NOMO-1 treated with dmso at 0.1 percent for 144 hours (cell line): ENCODE measurements at regions not wholly inside any gene's neighbourhood (a gene's known extent, or its start where the extent isn't known, plus 50 kb on each side); places are given as distances from the start of the nearest gene placed in this dataset.

Source experiments
- DNase-seq: peaks from one replicate; lab custom pipeline; 2025; ENCODE audit not compliant: unreplicated experiment; lab: John Stamatoyannopoulos, UW

- no peak for DNase-seq
Observed at GRCh38 chr21:41689289-41689583, 77.6 kb downstream of the RIPK4 start.

DNA sequence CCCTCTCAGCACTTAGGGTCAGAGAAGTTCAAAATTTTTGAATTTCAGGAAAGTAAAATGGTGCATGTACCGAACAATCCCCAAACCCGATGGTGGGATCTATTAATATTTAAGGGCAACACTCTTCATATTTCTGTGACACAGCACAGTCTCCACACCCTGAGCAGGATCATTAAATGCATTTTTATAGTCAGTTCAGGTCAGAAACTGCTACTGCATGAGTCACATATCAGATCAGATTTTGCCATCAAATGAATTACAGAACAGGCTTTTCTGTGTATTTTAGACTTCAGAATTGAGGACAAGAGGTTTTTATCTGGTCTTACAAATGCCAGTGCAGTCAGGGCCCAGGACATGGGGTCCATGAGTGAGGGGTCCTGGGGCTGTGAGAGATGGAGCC lies 79.2 kb downstream of the RIPK4 start:
- no peak for DNase-seq

- DNase-seq, result no peak
Observed at GRCh38 chr21:41686664-41687063, 80.2 kb downstream of the RIPK4 start.

DNA sequence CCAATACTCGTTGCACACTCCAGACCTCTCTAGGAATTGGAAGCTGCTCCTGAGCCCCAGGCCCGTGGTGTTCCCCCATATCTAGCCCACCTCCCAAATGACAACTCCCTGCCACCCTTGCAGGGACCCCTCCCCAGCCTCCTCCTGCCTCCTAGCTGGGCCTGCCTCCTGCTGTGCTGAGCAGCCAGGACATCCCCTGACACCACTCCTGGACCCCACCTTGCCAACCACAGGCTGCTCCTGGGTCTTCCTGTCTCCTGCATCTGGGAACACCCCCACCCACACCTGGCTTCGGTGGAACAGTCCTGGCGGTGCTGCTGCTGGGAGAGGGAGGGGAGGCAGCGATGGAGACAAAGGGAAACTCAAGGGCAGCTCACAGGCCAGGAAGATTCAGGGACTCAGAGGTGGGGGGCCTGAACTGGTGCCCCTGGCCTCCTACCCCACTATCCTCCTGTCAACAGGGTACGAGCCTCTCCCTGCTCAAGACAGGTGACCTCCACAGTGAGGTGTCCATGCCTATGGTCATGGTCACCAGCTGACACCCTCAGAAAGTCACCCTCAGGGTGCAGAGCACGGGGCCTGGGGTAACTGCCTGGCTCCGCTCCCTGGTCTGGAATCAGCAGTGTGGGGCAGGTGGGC lies 81.2 kb downstream of the RIPK4 start:
- no peak for DNase-seq

DNA sequence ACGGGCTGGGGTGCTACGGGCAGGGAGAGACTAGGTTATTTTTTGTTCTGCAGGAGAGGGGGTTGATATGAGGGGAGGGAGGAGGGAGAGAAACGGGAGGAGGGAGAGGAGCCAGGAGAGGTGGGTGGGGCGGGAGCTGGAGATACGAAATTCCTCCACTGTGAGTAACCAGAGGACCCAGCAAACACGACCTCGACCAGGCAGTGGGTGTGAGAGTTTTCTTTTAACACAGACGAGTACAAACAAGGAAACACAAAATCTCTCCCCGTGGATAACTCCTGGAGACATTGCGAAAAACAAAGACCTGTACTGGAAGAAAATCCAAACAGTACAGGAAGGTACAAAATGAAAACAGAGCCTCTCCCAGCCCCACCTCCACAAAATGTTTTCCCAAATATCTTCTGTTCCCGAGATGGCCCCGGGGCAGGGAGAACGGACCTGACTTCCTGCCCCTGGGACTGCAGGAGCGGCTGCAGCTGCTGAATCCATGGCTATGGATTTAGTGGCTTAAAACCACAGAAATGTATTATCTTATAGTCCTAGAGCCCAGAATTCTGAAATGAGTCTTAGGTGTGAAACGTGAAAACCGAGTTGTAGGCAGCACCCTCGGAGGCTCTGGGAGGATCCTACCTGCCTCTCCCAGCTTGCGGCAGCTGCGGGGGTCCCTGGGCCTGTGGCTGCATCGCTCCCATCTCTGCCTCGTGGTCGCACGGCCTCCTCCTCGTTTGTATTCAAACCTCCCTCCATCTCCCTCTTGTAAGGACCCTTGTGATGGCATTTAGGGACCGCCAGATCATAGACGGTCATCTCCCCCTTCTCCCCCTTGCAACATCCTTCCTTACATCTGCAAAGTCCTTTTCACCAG lies 82.2 kb downstream of the RIPK4 start:
- no peak for DNase-seq

GRCh38 chr21:41683815-41684214 lies 83.0 kb downstream of the RIPK4 start:
- no peak for DNase-seq

DNA sequence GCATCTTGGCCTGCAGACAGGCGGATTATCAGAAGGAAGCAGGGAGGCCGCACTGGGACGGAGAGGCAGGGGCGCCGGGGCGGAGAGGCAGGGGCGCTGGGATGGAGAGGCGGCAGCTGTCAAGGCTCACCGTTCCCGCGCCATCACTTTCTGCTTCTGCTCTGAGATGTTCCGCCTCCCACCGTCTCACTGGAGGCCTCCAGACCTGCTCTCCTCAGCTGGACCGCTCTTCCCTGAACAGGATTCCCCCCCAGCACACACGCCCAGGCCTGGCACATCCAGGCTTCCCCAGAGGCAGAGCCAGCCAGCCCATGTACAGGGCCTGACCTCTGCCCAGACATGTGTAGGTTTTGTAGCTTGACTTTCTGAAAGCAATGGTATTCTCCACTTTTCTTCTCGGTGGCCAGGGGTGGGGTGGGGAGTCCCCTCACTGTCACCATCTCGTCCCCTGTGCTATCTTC lies 84.1 kb downstream of the RIPK4 start:
- DNase-seq, result no peak

GRCh38 chr21:41681939-41682718 lies 84.7 kb downstream of the RIPK4 start:
- DNase-seq, result no peak

- DNase-seq, result no peak
Observed at GRCh38 chr21:41681348-41681801, 85.5 kb downstream of the RIPK4 start.

DNA sequence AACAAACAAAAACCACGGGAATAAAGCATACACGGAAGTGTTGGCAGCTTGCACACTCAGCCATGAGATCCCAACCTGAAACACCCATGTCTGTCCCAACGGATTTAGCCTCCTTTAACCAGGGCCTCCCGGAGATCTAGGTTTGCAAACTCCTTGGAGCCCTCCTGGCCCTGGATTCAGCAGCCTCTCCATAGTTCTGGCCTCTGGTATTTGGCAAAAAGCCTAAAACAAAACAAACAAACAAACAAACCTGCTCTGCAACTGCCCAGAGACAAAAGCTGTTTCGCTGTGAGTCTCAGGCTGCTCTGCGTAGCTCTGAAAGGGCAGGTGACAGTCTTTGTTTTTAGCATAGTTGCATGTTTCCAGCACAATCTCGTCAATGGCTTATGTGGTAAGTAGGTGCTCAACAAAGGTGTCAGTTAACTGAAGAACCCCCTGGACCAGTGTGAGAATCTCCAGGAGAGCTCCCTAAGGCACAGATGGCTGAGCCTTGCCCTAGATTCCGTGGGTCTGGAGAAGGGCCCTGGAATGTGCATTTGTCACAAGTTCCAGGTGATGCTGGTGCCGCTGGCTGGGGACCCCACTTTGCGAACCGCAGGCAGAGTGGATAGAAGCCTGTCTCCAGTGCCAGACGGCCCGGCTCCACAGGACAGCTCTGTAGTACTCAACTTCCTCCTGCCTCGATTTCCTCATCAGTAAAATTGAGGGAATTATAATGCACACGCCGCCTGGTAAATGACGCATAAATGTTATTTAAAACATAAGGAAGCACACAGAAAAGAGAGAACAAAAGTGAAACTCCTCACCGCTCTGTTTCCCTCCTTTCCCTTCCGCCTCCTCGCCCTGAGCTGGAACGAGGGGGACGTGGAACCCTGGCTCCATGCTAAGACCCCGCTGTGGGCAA lies 86.2 kb downstream of the RIPK4 start:
- DNase-seq, result peak; percentile 15

GRCh38 chr21:41678924-41679318 lies 87.9 kb downstream of the RIPK4 start:
- DNase-seq, result peak; percentile 92

DNA sequence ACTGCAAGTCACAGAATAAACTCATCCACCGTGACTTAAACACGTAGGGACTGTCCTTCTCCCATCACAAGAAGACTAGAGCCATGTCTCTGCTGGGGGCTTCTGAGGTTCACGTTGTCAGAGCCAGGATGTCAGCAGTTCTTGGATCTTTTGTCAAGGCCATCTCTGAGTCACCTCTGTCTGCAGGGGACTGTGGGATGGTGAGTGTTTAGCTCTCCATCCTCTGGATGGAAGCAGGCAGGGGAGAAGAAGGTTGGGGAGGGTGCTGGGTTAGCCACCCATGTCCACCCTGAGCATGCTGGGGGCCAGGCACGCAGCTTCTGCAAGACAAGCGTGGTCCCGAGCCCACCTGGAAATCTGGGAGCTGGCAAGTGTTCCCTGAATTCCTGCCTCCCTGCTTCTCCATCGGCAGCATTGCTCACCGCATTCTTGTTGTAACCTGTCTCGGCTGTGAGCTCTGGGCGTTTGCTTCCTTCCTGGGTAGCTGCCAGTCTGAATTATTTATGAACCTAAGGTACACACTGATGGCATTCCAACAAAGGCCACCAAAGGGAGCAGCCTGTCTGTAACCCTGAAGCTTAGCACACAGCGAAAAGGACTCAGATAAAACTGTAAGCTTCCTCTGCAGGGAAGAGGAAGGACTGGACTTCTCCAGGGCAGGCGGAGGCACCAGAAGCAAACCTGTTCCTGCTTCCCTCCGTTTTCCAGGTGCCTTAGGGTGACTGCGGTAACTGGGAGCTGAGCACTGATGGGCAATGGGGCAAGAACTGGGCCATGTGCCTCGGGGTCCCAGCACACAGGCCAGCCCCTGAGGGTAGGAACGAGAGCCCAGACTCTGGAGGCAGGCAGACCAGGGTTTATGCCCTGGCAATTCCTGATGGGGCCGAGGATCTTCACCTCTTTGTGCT lies 88.6 kb downstream of the RIPK4 start:
- DNase-seq, result no peak

DNA sequence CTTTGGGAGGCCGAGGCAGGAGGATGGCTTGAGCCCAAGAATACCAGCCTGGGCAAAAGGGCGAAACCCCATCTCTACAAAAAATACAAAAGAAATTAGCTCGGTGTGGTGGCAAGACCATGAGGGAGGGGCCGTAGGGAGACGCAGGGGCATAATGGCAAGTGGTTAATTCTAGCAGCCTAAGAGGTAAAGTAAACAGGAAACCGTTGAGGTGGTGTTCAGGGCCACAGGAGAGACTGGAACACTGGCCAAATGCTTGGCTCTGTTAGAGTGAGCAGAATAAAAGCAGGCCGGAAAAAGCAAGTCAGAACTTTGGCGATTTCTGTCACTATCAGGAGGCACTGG lies 89.2 kb downstream of the RIPK4 start:
- no peak for DNase-seq

- no peak for DNase-seq
Observed at GRCh38 chr21:41676198-41676597, 90.7 kb downstream of the RIPK4 start.

- no peak for DNase-seq
Observed at GRCh38 chr21:41675574-41675973, 91.3 kb downstream of the RIPK4 start.

DNA sequence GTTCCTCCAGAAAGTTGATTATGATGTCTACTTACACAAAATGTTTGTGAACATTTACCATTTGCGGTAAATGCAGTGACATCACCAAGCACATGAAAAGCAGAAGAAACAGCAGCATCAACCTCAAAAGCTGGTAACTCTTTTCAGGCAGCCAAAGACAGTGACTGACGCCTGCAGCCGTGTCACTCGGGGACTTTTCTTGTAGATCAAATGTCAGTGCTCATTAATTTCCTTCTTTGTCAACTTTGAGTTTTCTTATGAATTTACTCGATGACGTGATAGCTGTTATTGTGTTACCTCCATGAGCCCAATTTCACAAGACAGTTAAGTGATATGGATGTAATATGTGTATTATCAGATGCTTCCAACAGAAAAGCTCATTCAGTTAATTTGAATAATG lies 92.5 kb downstream of the RIPK4 start:
- DNase-seq, result peak; percentile 21

GRCh38 chr21:41673596-41674335 lies 93.1 kb downstream of the RIPK4 start:
- no peak for DNase-seq

DNA sequence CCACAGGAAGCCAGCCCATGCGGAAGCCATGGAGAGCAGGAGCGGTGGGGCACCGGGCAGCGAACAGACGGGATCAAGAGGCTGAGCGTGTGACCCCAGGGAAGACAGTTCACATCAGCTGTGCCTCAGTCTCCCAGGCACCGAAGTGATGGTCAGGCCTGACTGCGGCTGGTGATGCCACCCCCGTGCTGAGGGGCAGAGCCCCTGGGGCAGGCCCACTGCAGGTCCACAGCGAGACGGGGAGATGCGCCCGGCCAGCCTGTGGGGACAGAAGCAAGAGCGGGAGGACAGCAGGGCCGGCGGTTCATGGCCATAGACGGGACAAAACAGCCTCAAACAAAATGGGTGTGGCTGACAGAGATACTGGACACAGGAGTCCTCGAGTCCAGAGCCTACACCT lies 93.8 kb downstream of the RIPK4 start:
- DNase-seq, result no peak

DNA sequence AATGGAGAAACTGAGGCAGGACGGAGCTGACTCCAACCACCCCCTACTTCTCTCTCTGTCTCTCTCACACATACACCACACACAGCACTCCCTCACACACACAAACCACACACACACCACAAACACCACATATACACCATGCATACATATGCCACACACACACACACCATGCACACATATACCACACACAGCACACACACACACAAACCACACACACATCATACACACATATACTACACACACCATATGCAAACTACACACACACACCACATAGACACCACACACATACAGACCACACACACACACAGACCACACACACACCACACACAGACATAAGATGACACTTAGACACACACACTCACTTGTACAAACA lies 94.3 kb downstream of the RIPK4 start:
- DNase-seq, result no peak
